Keratinocyte (primary cell): ENCODE measurements at regions not wholly inside any gene's neighbourhood (a gene's known extent, or its start where the extent isn't known, plus 50 kb on each side); places are given as distances from the start of the nearest gene placed in this dataset.

ENCODE experiments used
- DNase-seq: peaks from one replicate; pipeline ENCODE4 v3.0.0-alpha.2; 2011; ENCODE audit warnings: low read depth, missing footprints, low spot score
- FAIRE-seq: peaks from 2 replicates; lab custom pipeline; 2011; peaks lifted over from hg19 to GRCh38; lab: Jason Lieb, UNC
- H2AFZ ChIP-seq: 2 replicates; pipeline ENCODE4 v1.6.0; 2012; ENCODE audit warnings: low read length, control low read depth, inconsistent platforms; ENCODE audit not compliant: control insufficient read depth
- H3K27ac ChIP-seq: 2 replicates; pipeline ENCODE4 v1.5.1; 2011; ENCODE audit warnings: low read length; ENCODE audit not compliant: control insufficient read depth, insufficient read depth
- H3K27me3 ChIP-seq: 3 replicates; pipeline ENCODE4 v1.6.0; 2011; ENCODE audit warnings: low read length; ENCODE audit not compliant: control insufficient read depth, insufficient read depth; ENCODE audit errors: extremely low read depth
- H3K36me3 ChIP-seq, 2 experiments: 2 replicates in 1 of 2; 3 replicates in 1 of 2; pipeline ENCODE4 v1.5.1; 2011; ENCODE audit warnings: low read length in 2 of 2, mild to moderate bottlenecking in 1 of 2; ENCODE audit not compliant: control insufficient read depth in 2 of 2, insufficient read depth in 2 of 2; ENCODE audit errors: extremely low read depth in 1 of 2
- H3K4me1 ChIP-seq: 3 replicates; pipeline ENCODE4 v1.5.1; 2011; ENCODE audit warnings: low read length; ENCODE audit not compliant: control insufficient read depth, insufficient read depth; ENCODE audit errors: extremely low read depth
- H3K4me2 ChIP-seq: 3 replicates; pipeline ENCODE4 v1.6.0; 2011; ENCODE audit warnings: low read depth, low read length; ENCODE audit not compliant: control insufficient read depth, insufficient read depth; ENCODE audit errors: extremely low read depth
- H3K4me3 ChIP-seq, 3 experiments: fragments of 200-600 bp in 1 of 3; sonication (generic) in 1 of 3; 2 replicates in 2 of 3; 3 replicates in 1 of 3; pipeline ENCODE4 v1.5.1; 2011 to 2016; ENCODE audit warnings: low read length in 3 of 3, mild to moderate bottlenecking in 3 of 3, control low read depth in 2 of 3, inconsistent platforms in 1 of 3, low read depth in 1 of 3, mixed read lengths in 1 of 3, mixed run types in 1 of 3, moderate library complexity in 1 of 3; ENCODE audit not compliant: control insufficient read depth in 2 of 3, insufficient read depth in 2 of 3; ENCODE audit errors: extremely low read depth in 1 of 3
- H3K79me2 ChIP-seq: 2 replicates; pipeline ENCODE4 v1.6.0; 2012; ENCODE audit warnings: low read length; ENCODE audit not compliant: control insufficient read depth, insufficient read depth
- H3K9ac ChIP-seq: 3 replicates; pipeline ENCODE4 v1.6.0; 2011; ENCODE audit warnings: low read length; ENCODE audit not compliant: control insufficient read depth, insufficient read depth; ENCODE audit errors: extremely low read depth
- H3K9me1 ChIP-seq: 3 replicates; pipeline ENCODE4 v1.6.0; 2011; ENCODE audit warnings: low read length; ENCODE audit not compliant: control insufficient read depth, insufficient read depth; ENCODE audit errors: extremely low read depth
- H3K9me3 ChIP-seq: 2 replicates; pipeline ENCODE4 v1.5.1; 2012; ENCODE audit warnings: low read depth, low read length; ENCODE audit not compliant: control insufficient read depth
- H4K20me1 ChIP-seq: 3 replicates; pipeline ENCODE4 v1.6.0; 2011; ENCODE audit warnings: low read length; ENCODE audit not compliant: control insufficient read depth, insufficient read depth; ENCODE audit errors: extremely low read depth
- EZH2 ChIP-seq: IDR thresholded peaks from one replicate; pipeline ENCODE4 v1.6.1; 2012; ENCODE audit warnings: inconsistent platforms, mild to moderate bottlenecking, low read length, moderate library complexity
- dilution Hi-C: fragments of 300-500 bp; cut with MboI; formaldehyde crosslinking; loops from one replicate; pipeline ENCODE4 v1.7.0; 2020; ENCODE audit warnings: low sequenced_read_pairs; ENCODE audit not compliant: extremely low pct_ligation_motif_present
- TF ChIP-seq, protein P1 (sequence below), 3 experiments: IDR thresholded peaks in 1 of 3; conservative IDR thresholded peaks in 1 of 3; optimal IDR thresholded peaks in 1 of 3; 2 replicates in 2 of 3; 3 replicates in 1 of 3; pipeline versions ENCODE3 to v1.5.1; 2011; ENCODE audit warnings: low read length in 3 of 3, mild to moderate bottlenecking in 3 of 3, moderate library complexity in 2 of 3, control low read depth in 1 of 3, inconsistent platforms in 1 of 3; ENCODE audit not compliant: insufficient read depth in 2 of 3; ENCODE audit errors: extremely low read depth in 1 of 3

GRCh38 chr1:238233966-238234365 lies 343.2 kb upstream of the ZP4 start:
- Histone ChIP-seq H3K4me1 (no peaks in the 10 kb centered on the region), H3K9ac (no peak overlapping the region), H3K27ac (no peak overlapping the region), H3K79me2 (no peaks in the 10 kb centered on the region), H3K27me3 (no peaks in the 10 kb centered on the region), H3K4me3 (no peak overlapping the region), H3K9me1 (no peaks in the 10 kb centered on the region), H3K36me3 (no peaks in the 10 kb centered on the region), H4K20me1 (no peaks in the 10 kb centered on the region), H3K4me2 (no peak overlapping the region), H2AFZ (no peak overlapping the region), H3K9me3 (no peaks in the 10 kb centered on the region)
- DNase-seq (no peak), FAIRE-seq (no peak)
- TF ChIP-seq, protein P1, sequence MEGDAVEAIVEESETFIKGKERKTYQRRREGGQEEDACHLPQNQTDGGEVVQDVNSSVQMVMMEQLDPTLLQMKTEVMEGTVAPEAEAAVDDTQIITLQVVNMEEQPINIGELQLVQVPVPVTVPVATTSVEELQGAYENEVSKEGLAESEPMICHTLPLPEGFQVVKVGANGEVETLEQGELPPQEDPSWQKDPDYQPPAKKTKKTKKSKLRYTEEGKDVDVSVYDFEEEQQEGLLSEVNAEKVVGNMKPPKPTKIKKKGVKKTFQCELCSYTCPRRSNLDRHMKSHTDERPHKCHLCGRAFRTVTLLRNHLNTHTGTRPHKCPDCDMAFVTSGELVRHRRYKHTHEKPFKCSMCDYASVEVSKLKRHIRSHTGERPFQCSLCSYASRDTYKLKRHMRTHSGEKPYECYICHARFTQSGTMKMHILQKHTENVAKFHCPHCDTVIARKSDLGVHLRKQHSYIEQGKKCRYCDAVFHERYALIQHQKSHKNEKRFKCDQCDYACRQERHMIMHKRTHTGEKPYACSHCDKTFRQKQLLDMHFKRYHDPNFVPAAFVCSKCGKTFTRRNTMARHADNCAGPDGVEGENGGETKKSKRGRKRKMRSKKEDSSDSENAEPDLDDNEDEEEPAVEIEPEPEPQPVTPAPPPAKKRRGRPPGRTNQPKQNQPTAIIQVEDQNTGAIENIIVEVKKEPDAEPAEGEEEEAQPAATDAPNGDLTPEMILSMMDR (optimal IDR thresholded peaks at IDR 0.05 in 1 of 3, IDR thresholded peaks at IDR 0.05 in 1 of 3, conservative IDR thresholded peaks at IDR 0.05 in 1 of 3; ENCODE audit: extremely low read depth in 1 of 3, insufficient read depth in 2 of 3, low read length in 3 of 3), result no peak
- no peak for TF ChIP-seq EZH2
- dilution Hi-C loops, result no loop called here

GRCh38 chr1:238232084-238232710 lies 341.5 kb upstream of the ZP4 start:
- Histone ChIP-seq H4K20me1 (no peaks in the 10 kb centered on the region), H3K9me1 (no peaks in the 10 kb centered on the region), H3K79me2 (no peaks in the 10 kb centered on the region), H3K4me3 (no peak overlapping the region), H3K9ac (no peak overlapping the region), H3K4me2 (no peak overlapping the region), H3K36me3 (no peaks in the 10 kb centered on the region), H3K9me3 (no peaks in the 10 kb centered on the region), H3K27ac (no peak overlapping the region), H3K27me3 (no peaks in the 10 kb centered on the region), H3K4me1 (no peaks in the 10 kb centered on the region), H2AFZ (no peak overlapping the region)
- DNase-seq, result no peak
- TF ChIP-seq, protein P1 (optimal IDR thresholded peaks at IDR 0.05 in 1 of 3, IDR thresholded peaks at IDR 0.05 in 1 of 3, conservative IDR thresholded peaks at IDR 0.05 in 1 of 3; ENCODE audit: extremely low read depth in 1 of 3, insufficient read depth in 2 of 3, low read length in 3 of 3), result no peak
- no peak for TF ChIP-seq EZH2
- dilution Hi-C loops, result no loop called here
- FAIRE-seq, result no peak
